ENCODE measurements at regions not wholly inside any gene's neighbourhood (a gene's known extent, or its start where the extent isn't known, plus 50 kb on each side); places are given as distances from the start of the nearest gene placed in this dataset.

GRCh38 chr2:172323256-172323655 lies 104.1 kb upstream of the ITGA6 start:
- TF ChIP-seq CTCF (conservative IDR thresholded peaks at IDR 0.05; ENCODE audit: low read length) (no peak), EZH2phosphoT487 (IDR thresholded peaks at IDR 0.05; ENCODE audit: borderline replicate concordance, low read depth, low read length) (no peak)
